Upper lobe of left lung (tissue), 6 donors: ENCODE measurements at regions not wholly inside any gene's neighbourhood (a gene's known extent, or its start where the extent isn't known, plus 50 kb on each side); places are given as distances from the start of the nearest gene placed in this dataset.

Source experiments
- ATAC-seq, 2 donors: fragments of 200-7000 bp; cut with Tn5 transposase; one replicate each; pipeline ENCODE4 v1.9.1; 2022; ENCODE audit warnings: mild to moderate bottlenecking in 2 of 2, moderate library complexity in 2 of 2; ENCODE audit not compliant: low FRiP score in 2 of 2
- DNase-seq, 2 donors: peaks; one replicate each; pipeline ENCODE4 v3.0.0-alpha.2; 2019 to 2020
- H3K27ac ChIP-seq, 4 donors: fragments of 200-600 bp; sonication (generic); one replicate each; pipeline ENCODE4 v1.5.1; 2016 to 2019
- H3K27me3 ChIP-seq, 4 donors: fragments of 200-600 bp; sonication (generic); one replicate each; pipeline ENCODE4 v1.5.1; 2017 to 2019
- H3K36me3 ChIP-seq, 4 donors: fragments of 200-600 bp; sonication (generic); one replicate each; pipeline ENCODE4 v1.5.1; 2016 to 2019
- H3K4me1 ChIP-seq, 4 donors: fragments of 200-600 bp; sonication (generic); one replicate each; pipeline ENCODE4 v1.5.1; 2018 to 2019
- H3K4me3 ChIP-seq, 4 donors: fragments of 200-600 bp; sonication (generic); one replicate each; pipeline ENCODE4 v1.5.1; 2017 to 2019; ENCODE audit warnings: mild to moderate bottlenecking in 2 of 4, moderate library complexity in 1 of 4
- H3K9me3 ChIP-seq, 4 donors: fragments of 200-600 bp; sonication (generic); one replicate each; pipeline ENCODE4 v1.5.1; 2018 to 2019
- EP300 ChIP-seq, 4 donors: sonication (generic); formaldehyde crosslinking; IDR thresholded peaks; one replicate each; pipeline ENCODE4 v1.5.1; 2017; ENCODE audit warnings: antibody characterized with exemption in 4 of 4, control low read depth in 2 of 4
- POLR2A ChIP-seq, 4 donors: fragments of 450-650 bp; IDR thresholded peaks; one replicate each; pipeline ENCODE4 v1.5.1; 2016 to 2017; ENCODE audit warnings: antibody characterized with exemption in 4 of 4, mild to moderate bottlenecking in 2 of 4
- POLR2AphosphoS5 ChIP-seq, 2 donors: sonication (generic); formaldehyde crosslinking; IDR thresholded peaks; one replicate each; pipeline ENCODE4 v1.5.1; 2017; ENCODE audit warnings: antibody characterized with exemption in 2 of 2
- WGBS, 2 donors: methylation state at CpG; one replicate each; pipeline ENCODE4 v1.1.5; 2017 to 2018; 5-methylcytosine and 5-hydroxymethylcytosine counted together
- TF ChIP-seq, protein P1 (sequence below), 6 experiments: fragments of 450-650 bp in 4 of 6; fragments of 200-600 bp in 2 of 6; sonication (generic) in 2 of 6; IDR thresholded peaks; one replicate each; pipeline ENCODE4 v1.5.1; 2016 to 2019; ENCODE audit warnings: antibody characterized with exemption in 6 of 6
- donor health status: DM: no; HTN: no; CAD: no; lungs with moderate emphysema.
- donor health status: DM: no; HTN: yes; CAD: no; lungs with severe emphysema.

DNA sequence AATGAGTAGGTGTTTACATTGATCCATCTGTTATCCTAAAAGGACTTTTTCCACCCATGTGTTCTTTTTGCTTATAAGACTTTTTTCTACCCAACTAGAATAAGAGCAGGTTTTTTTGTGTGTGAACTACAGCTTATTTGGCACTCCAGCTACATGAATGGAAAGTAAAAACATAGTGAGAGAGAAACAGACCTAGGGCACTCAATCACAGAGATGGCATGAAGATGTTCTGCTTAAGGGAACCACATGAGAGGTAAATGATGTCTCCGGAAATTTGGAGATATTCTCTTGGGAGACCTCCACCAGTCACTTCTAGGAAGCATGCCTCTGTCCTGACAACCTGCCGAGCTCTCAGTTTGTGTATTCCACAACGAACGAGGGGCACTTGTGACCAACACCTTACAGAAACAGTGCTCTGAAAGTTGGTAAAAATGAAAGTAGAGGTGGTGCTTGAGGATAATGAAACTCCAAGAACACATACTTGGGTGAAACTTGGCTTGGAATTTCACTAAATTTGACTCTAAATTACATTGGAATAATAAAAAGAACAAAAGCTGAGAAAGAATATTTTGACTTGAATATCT lies 788.4 kb upstream of the GALNTL6 start:
- H3K4me1 ChIP-seq = no peaks in the 10 kb centered on the region
- H3K36me3 ChIP-seq = no peaks in the 10 kb centered on the region
- no peak overlapping the region for H3K27ac ChIP-seq
- DNase-seq (no peak), ATAC-seq (no peak)
- no peaks in the 10 kb centered on the region for H3K9me3 ChIP-seq
- TF ChIP-seq, protein P1, sequence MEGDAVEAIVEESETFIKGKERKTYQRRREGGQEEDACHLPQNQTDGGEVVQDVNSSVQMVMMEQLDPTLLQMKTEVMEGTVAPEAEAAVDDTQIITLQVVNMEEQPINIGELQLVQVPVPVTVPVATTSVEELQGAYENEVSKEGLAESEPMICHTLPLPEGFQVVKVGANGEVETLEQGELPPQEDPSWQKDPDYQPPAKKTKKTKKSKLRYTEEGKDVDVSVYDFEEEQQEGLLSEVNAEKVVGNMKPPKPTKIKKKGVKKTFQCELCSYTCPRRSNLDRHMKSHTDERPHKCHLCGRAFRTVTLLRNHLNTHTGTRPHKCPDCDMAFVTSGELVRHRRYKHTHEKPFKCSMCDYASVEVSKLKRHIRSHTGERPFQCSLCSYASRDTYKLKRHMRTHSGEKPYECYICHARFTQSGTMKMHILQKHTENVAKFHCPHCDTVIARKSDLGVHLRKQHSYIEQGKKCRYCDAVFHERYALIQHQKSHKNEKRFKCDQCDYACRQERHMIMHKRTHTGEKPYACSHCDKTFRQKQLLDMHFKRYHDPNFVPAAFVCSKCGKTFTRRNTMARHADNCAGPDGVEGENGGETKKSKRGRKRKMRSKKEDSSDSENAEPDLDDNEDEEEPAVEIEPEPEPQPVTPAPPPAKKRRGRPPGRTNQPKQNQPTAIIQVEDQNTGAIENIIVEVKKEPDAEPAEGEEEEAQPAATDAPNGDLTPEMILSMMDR (IDR thresholded peaks at IDR 0.05) = no peak
- no peak for TF ChIP-seq EP300 (IDR thresholded peaks at IDR 0.05)
- TF ChIP-seq POLR2A (IDR thresholded peaks at IDR 0.05) = no peak
- TF ChIP-seq POLR2AphosphoS5 (IDR thresholded peaks at IDR 0.05) = no peak
- no peak overlapping the region for H3K4me3 ChIP-seq
- 64 to 68% methylated on average over 4 of the region's 4 CpGs for WGBS, 2 donors
- no peaks in the 10 kb centered on the region for H3K27me3 ChIP-seq

DNA sequence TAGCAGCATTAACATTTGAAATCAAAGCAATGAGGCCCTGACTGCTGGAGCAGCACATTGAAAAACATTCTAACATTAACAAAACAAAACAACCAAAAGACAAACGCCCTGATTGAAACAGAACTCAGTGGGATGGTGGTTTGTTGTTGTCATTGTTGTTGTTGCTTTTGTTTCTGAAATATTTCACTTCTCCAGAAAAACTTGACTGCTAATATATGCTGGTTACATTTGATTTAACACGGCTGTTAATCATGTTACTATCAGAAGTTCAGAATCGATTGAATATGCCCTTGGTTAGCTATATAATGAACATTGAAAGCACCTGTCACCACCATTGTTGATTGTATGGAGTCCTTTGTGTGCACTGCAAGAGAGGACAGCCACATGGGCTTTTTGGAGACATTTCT lies 790.4 kb upstream of the GALNTL6 start:
- Histone ChIP-seq H3K27me3 (no peaks in the 10 kb centered on the region), H3K27ac (no peak overlapping the region), H3K4me1 (no peaks in the 10 kb centered on the region), H3K36me3 (no peaks in the 10 kb centered on the region), H3K4me3 (no peak overlapping the region), H3K9me3 (no peaks in the 10 kb centered on the region)
- TF ChIP-seq, protein P1 (IDR thresholded peaks at IDR 0.05) = no peak
- TF ChIP-seq EP300 (IDR thresholded peaks at IDR 0.05) (no peak), POLR2A (IDR thresholded peaks at IDR 0.05) (no peak), POLR2AphosphoS5 (IDR thresholded peaks at IDR 0.05) (no peak)
- no peak for ATAC-seq
- 60 to 68% methylated on average over 3 of the region's 3 CpGs for WGBS, 2 donors
- DNase-seq = no peak

DNA sequence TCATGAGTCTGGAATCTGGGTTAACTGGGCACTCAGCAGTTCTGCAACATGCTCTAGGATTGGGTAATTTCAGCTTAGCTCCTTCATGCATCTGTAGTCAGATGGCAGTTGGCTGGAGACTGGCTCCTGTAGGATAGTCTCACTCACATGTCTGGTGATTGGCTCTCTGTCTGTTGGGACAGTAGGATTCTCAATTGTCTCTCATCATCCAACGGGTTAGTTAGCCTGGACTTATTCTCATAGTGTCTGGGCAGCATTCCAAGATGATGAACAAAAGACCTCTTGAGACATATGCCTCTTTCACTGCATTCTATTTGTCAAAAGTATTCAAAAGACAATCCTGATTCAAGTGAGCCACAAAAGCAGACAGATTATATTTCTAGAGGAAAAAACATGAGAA lies 795.6 kb upstream of the GALNTL6 start:
- H3K36me3 ChIP-seq = no peaks in the 10 kb centered on the region
- no peaks in the 10 kb centered on the region for H3K27me3 ChIP-seq
- DNase-seq (no peak), ATAC-seq (no peak)
- no peaks in the 10 kb centered on the region for H3K9me3 ChIP-seq
- no peaks in the 10 kb centered on the region for H3K4me1 ChIP-seq
- no peak overlapping the region for H3K4me3 ChIP-seq
- 0 to 14% methylated on average over 1 of the region's 1 CpG for WGBS, 2 donors
- H3K27ac ChIP-seq = no peak overlapping the region
- TF ChIP-seq POLR2A (IDR thresholded peaks at IDR 0.05) (no peak), EP300 (IDR thresholded peaks at IDR 0.05) (no peak), POLR2AphosphoS5 (IDR thresholded peaks at IDR 0.05) (no peak)
- TF ChIP-seq, protein P1 (IDR thresholded peaks at IDR 0.05) = no peak

DNA sequence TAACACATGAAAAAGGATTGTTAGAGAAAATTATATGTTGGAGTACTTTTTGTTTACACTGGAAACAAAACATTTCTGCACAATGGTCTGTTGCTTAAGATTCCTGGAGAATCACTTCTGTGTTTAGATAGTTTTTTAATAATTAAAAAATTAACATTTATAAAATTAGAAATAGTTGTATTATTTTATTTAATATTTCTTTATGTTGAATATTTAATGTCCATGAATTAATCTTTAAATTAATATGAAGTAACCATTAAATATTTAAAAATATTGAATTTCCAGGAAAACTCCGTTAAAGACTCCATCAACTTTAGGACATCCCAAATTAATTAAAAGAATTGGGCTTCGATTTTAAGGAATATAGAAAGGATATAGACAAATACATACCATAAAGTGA lies 797.1 kb upstream of the GALNTL6 start:
- Histone ChIP-seq H3K27me3 (no peaks in the 10 kb centered on the region), H3K27ac (no peak overlapping the region), H3K4me3 (no peak overlapping the region), H3K4me1 (no peaks in the 10 kb centered on the region), H3K9me3 (no peaks in the 10 kb centered on the region), H3K36me3 (no peaks in the 10 kb centered on the region)
- no peak for TF ChIP-seq EP300 (IDR thresholded peaks at IDR 0.05)
- TF ChIP-seq, protein P1 (IDR thresholded peaks at IDR 0.05) = no peak
- no peak for TF ChIP-seq POLR2A (IDR thresholded peaks at IDR 0.05)
- TF ChIP-seq POLR2AphosphoS5 (IDR thresholded peaks at IDR 0.05) = no peak
- DNase-seq = no peak
- ATAC-seq = no peak
- 33 to 69% methylated on average over 2 of the region's 2 CpGs for WGBS, 2 donors

DNA sequence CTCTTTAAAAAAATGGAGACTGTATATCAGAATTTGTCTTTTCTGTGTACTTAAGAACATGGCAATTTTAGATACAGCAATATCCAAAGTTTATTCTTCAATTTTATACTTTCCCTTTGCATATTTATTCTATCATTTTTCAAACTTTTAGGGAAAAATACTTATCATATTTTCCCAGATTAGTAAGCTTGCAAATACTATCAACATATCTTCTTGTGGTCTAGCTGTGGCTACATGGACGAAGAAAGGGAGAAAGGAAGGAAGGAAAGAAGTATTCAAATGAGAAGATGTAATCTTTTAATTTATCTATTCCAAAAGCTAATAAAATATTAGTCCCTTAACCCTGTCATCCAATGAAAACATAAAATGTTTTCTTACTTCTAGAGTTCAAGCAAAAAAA lies 797.8 kb upstream of the GALNTL6 start:
- H3K4me1 ChIP-seq = no peaks in the 10 kb centered on the region
- no peak for DNase-seq
- no peaks in the 10 kb centered on the region for H3K36me3 ChIP-seq
- H3K9me3 ChIP-seq = no peaks in the 10 kb centered on the region
- H3K4me3 ChIP-seq = no peak overlapping the region
- H3K27me3 ChIP-seq = no peaks in the 10 kb centered on the region
- TF ChIP-seq, protein P1 (IDR thresholded peaks at IDR 0.05) = no peak
- TF ChIP-seq POLR2A (IDR thresholded peaks at IDR 0.05) (no peak), POLR2AphosphoS5 (IDR thresholded peaks at IDR 0.05) (no peak)
- H3K27ac ChIP-seq = no peak overlapping the region
- ATAC-seq = no peak
- WGBS, 2 donors = 31 to 45% methylated on average over 1 of the region's 1 CpG
